H1 (cell line): ENCODE measurements at regions not wholly inside any gene's neighbourhood (a gene's known extent, or its start where the extent isn't known, plus 50 kb on each side); places are given as distances from the start of the nearest gene placed in this dataset.

Source experiments
- CTCF ChIA-PET: fragments of 300-600 bp; sonication (Branson Sonifier 250); formaldehyde crosslinking; loops from one replicate; lab custom pipeline; 2021; ENCODE audit not compliant: partially characterized antibody; lab: Charles Lee
- POLR2A ChIA-PET: fragments of 300-600 bp; sonication (Branson Sonifier 250); formaldehyde crosslinking; loops from one replicate; lab custom pipeline; 2021; ENCODE audit warnings: inconsistent platforms; ENCODE audit not compliant: partially characterized antibody; lab: Charles Lee
- DNase-seq, 2 experiments: peaks; one replicate each; pipeline versions ENCODE4 v3.0.0 to v3.0.0-alpha.2; 2010 to 2022; ENCODE audit warnings: low spot score in 2 of 2, low read depth in 1 of 2, mixed read lengths in 1 of 2
- FAIRE-seq: peaks from 2 replicates; lab custom pipeline; 2011; peaks lifted over from hg19 to GRCh38; lab: Jason Lieb, UNC
- H2AFZ ChIP-seq: 2 replicates; pipeline ENCODE4 v1.8.1; 2012; ENCODE audit warnings: low read length, inconsistent platforms
- H2AK5ac ChIP-seq: 2 replicates; pipeline ENCODE4 v1.6.1; 2013; ENCODE audit warnings: low read depth, low read length
- H2BK120ac ChIP-seq: replicated peaks from 2 replicates; pipeline ENCODE3; 2013; ENCODE audit warnings: low read depth, low read length, inconsistent platforms
- H2BK12ac ChIP-seq: 2 replicates; pipeline ENCODE4 v1.6.1; 2013; ENCODE audit warnings: low read depth, low read length
- H2BK15ac ChIP-seq: 2 replicates; pipeline ENCODE4 v1.6.1; 2013; ENCODE audit warnings: low read length
- H2BK20ac ChIP-seq: 2 replicates; pipeline ENCODE4 v1.6.1; 2013; ENCODE audit warnings: low read length
- H2BK5ac ChIP-seq: 2 replicates; pipeline ENCODE4 v1.6.1; 2013; ENCODE audit warnings: low read depth, low read length
- H3K14ac ChIP-seq: 2 replicates; pipeline ENCODE4 v1.6.1; 2013; ENCODE audit warnings: inconsistent platforms; ENCODE audit not compliant: insufficient read length
- H3K18ac ChIP-seq: 2 replicates; pipeline ENCODE4 v1.6.1; 2013; ENCODE audit warnings: low read length; ENCODE audit errors: extremely low read depth
- H3K23ac ChIP-seq: 2 replicates; pipeline ENCODE4 v1.6.1; 2013; ENCODE audit warnings: inconsistent platforms; ENCODE audit not compliant: insufficient read length
- H3K23me2 ChIP-seq: 2 replicates; pipeline ENCODE4 v1.6.1; 2013; ENCODE audit warnings: low read depth, low read length
- H3K27ac ChIP-seq: 2 replicates; pipeline ENCODE4 v1.6.1; 2011; ENCODE audit warnings: low read depth, low read length, inconsistent platforms
- H3K27me3 ChIP-seq, 4 experiments: replicated peaks in 1 of 4; 1 replicate in 1 of 4; 2 replicates in 3 of 4; pipeline versions ENCODE4 v1.6.1 to v1.8.1; 2011 to 2013; ENCODE audit warnings: low read length in 3 of 4, mild to moderate bottlenecking in 3 of 4, inconsistent platforms in 2 of 4, mixed read lengths in 2 of 4, moderate library complexity in 1 of 4; ENCODE audit not compliant: control insufficient read depth in 3 of 4, insufficient read depth in 3 of 4; ENCODE audit errors: extremely low read depth in 1 of 4
- H3K36me3 ChIP-seq, 4 experiments: 2 replicates each; pipeline versions ENCODE4 v1.6.1 to v1.8.1; 2011 to 2013; ENCODE audit warnings: mild to moderate bottlenecking in 4 of 4, low read length in 3 of 4, moderate library complexity in 2 of 4, control low read depth in 1 of 4, inconsistent platforms in 1 of 4; ENCODE audit not compliant: insufficient read depth in 4 of 4, control insufficient read depth in 2 of 4
- H3K4ac ChIP-seq: replicated peaks from 2 replicates; pipeline ENCODE3; 2013; ENCODE audit warnings: low read length, low read depth, mixed read lengths, inconsistent platforms; ENCODE audit not compliant: insufficient read length
- H3K4me1 ChIP-seq, 4 experiments: replicated peaks in 1 of 4; 1 replicate in 1 of 4; 2 replicates in 3 of 4; pipeline versions ENCODE4 v1.6.1 to v1.8.1; 2011 to 2013; ENCODE audit warnings: low read length in 3 of 4, inconsistent platforms in 2 of 4, mixed read lengths in 1 of 4; ENCODE audit not compliant: insufficient read depth in 4 of 4, control insufficient read depth in 3 of 4
- H3K4me2 ChIP-seq, 2 experiments: 2 replicates each; pipeline versions ENCODE4 v1.6.1 to v1.8.1; 2011 to 2013; ENCODE audit warnings: low read depth in 2 of 2, low read length in 2 of 2, control low read depth in 1 of 2, inconsistent platforms in 1 of 2, mild to moderate bottlenecking in 1 of 2; ENCODE audit not compliant: insufficient read depth in 1 of 2
- H3K4me3 ChIP-seq, 4 experiments: fragments of 200-600, 300-600 bp in 1 of 4; sonication (generic), shearing (Covaris generic), sonication (Bioruptor Twin) in 1 of 4; 2 replicates each; pipeline versions ENCODE4 v1.5.1 to v1.8.1; 2011 to 2016; ENCODE audit warnings: low read length in 4 of 4, low read depth in 3 of 4, control low read depth in 2 of 4, inconsistent platforms in 2 of 4, mild to moderate bottlenecking in 2 of 4, mixed read lengths in 1 of 4, moderate library complexity in 1 of 4; ENCODE audit not compliant: insufficient read depth in 2 of 4; ENCODE audit errors: extremely low read depth in 1 of 4
- H3K56ac ChIP-seq: replicated peaks from 2 replicates; pipeline ENCODE3; 2013; ENCODE audit warnings: low read depth, mild to moderate bottlenecking, mixed read lengths, low read length, inconsistent platforms; ENCODE audit not compliant: insufficient read length
- H3K79me1 ChIP-seq: 2 replicates; pipeline ENCODE4 v1.6.1; 2013; ENCODE audit warnings: low read depth, low read length, control low read depth
- H3K79me2 ChIP-seq, 2 experiments: 2 replicates each; pipeline versions ENCODE4 v1.6.1 to v1.8.1; 2012 to 2013; ENCODE audit warnings: low read length in 2 of 2, mild to moderate bottlenecking in 2 of 2, inconsistent platforms in 1 of 2; ENCODE audit not compliant: insufficient read depth in 2 of 2, control insufficient read depth in 1 of 2
- H3K9ac ChIP-seq, 4 experiments: replicated peaks in 1 of 4; 1 replicate in 1 of 4; 2 replicates in 3 of 4; pipeline versions ENCODE4 v1.6.1 to v1.8.1; 2011 to 2013; ENCODE audit warnings: low read depth in 3 of 4, low read length in 3 of 4, control low read depth in 2 of 4, mild to moderate bottlenecking in 2 of 4, moderate library complexity in 2 of 4, inconsistent platforms in 1 of 4; ENCODE audit errors: extremely low read depth in 1 of 4
- H3K9me3 ChIP-seq, 2 experiments: 2 replicates each; pipeline versions ENCODE4 v1.6.1 to v1.8.1; 2012 to 2013; ENCODE audit warnings: mild to moderate bottlenecking in 2 of 2, moderate library complexity in 2 of 2, control low read depth in 1 of 2, inconsistent platforms in 1 of 2, low read depth in 1 of 2, low read length in 1 of 2, mixed read lengths in 1 of 2; ENCODE audit not compliant: insufficient read depth in 2 of 2
- H4K20me1 ChIP-seq, 2 experiments: replicated peaks in 1 of 2; 2 replicates each; pipeline versions ENCODE3 to v1.8.1; 2011 to 2013; ENCODE audit warnings: inconsistent platforms in 2 of 2, low read length in 2 of 2, mild to moderate bottlenecking in 1 of 2; ENCODE audit not compliant: insufficient read depth in 2 of 2, control insufficient read depth in 1 of 2
- H4K5ac ChIP-seq: 2 replicates; pipeline ENCODE4 v1.6.1; 2013; ENCODE audit warnings: low read length, low read depth, mixed read lengths, inconsistent platforms; ENCODE audit not compliant: insufficient read length
- H4K8ac ChIP-seq: 2 replicates; pipeline ENCODE4 v1.8.0; 2013; ENCODE audit warnings: mild to moderate bottlenecking, moderate library complexity, low read length, inconsistent platforms; ENCODE audit not compliant: insufficient read depth; ENCODE audit errors: extremely low read depth
- H4K91ac ChIP-seq: replicated peaks from 2 replicates; pipeline ENCODE3; 2013; ENCODE audit warnings: low read length, mixed read lengths, inconsistent platforms; ENCODE audit not compliant: insufficient read length
- ATF3 ChIP-seq: IDR thresholded peaks from 2 replicates; pipeline ENCODE4 v1.6.1; 2011; ENCODE audit warnings: low read depth, mild to moderate bottlenecking, low read length; ENCODE audit not compliant: insufficient read depth
- EP300 ChIP-seq, 2 experiments: IDR thresholded peaks; 1 replicate in 1 of 2; 2 replicates in 1 of 2; pipeline ENCODE4 v1.6.1; 2011 to 2012; ENCODE audit warnings: low read depth in 2 of 2, low read length in 2 of 2, mild to moderate bottlenecking in 2 of 2, borderline replicate concordance in 1 of 2, inconsistent platforms in 1 of 2, moderate library complexity in 1 of 2
- EZH2 ChIP-seq: fragments of 200-600 bp; sonication (generic); IDR thresholded peaks from 2 replicates; pipeline ENCODE4 v1.7.1; 2012; ENCODE audit warnings: low read depth, mild to moderate bottlenecking, moderate library complexity, low read length, inconsistent platforms; ENCODE audit not compliant: severe bottlenecking
- JUND ChIP-seq: IDR thresholded peaks from 2 replicates; pipeline ENCODE4 v1.6.1; 2011; ENCODE audit warnings: mild to moderate bottlenecking, improper control_type of control experiment, low read length
- NANOG ChIP-seq: IDR thresholded peaks from 2 replicates; pipeline ENCODE4 v1.6.1; 2011; ENCODE audit warnings: low read length, low read depth, mild to moderate bottlenecking, inconsistent platforms; ENCODE audit not compliant: insufficient read depth, poor library complexity, severe bottlenecking
- POLR2A ChIP-seq, 2 experiments: IDR thresholded peaks; 1 replicate in 1 of 2; 2 replicates in 1 of 2; pipeline ENCODE4 v1.6.1; 2011; ENCODE audit warnings: low read depth in 2 of 2, low read length in 2 of 2, mild to moderate bottlenecking in 2 of 2; ENCODE audit errors: control extremely low read depth in 1 of 2
- RFX5 ChIP-seq: IDR thresholded peaks from 2 replicates; pipeline ENCODE4 v1.6.1; 2011; ENCODE audit warnings: low read depth, low read length, improper control_type of control experiment, borderline replicate concordance
- SP2 ChIP-seq: IDR thresholded peaks from 2 replicates; pipeline ENCODE4 v1.6.1; 2012; ENCODE audit warnings: mild to moderate bottlenecking, low read length, inconsistent platforms
- SRF ChIP-seq: IDR thresholded peaks from 2 replicates; pipeline ENCODE4 v1.6.1; 2011; ENCODE audit warnings: mild to moderate bottlenecking, low read depth, low read length, moderate library complexity
- TEAD4 ChIP-seq: IDR thresholded peaks from 2 replicates; pipeline ENCODE4 v1.6.1; 2012; ENCODE audit warnings: low read depth, low read length, inconsistent platforms, mixed read lengths
- USF2 ChIP-seq: IDR thresholded peaks from 2 replicates; pipeline ENCODE4 v1.6.1; 2011; ENCODE audit warnings: low read length, improper control_type of control experiment
- YY1 ChIP-seq: IDR thresholded peaks from 2 replicates; pipeline ENCODE4 v1.6.1; 2011; ENCODE audit warnings: low read depth, mild to moderate bottlenecking, low read length
- WGBS, 2 experiments: shearing (Covaris generic) in 1 of 2; methylation state at CpG; one replicate each; pipeline versions ENCODE4 v1.1.6 to v1.1.7; 2013 to 2015; ENCODE audit warnings: low lambda C conversion rate in 2 of 2, mixed read lengths in 2 of 2, inconsistent platforms in 1 of 2, low coverage in 1 of 2, missing lambda C conversion rate in 1 of 2; ENCODE audit not compliant: insufficient replicate concordance in 2 of 2, insufficient coverage in 1 of 2, insufficient read length in 1 of 2; ENCODE audit errors: extremely low coverage in 1 of 2, missing lambda C conversion rate in 1 of 2; 5-methylcytosine and 5-hydroxymethylcytosine counted together

DNA sequence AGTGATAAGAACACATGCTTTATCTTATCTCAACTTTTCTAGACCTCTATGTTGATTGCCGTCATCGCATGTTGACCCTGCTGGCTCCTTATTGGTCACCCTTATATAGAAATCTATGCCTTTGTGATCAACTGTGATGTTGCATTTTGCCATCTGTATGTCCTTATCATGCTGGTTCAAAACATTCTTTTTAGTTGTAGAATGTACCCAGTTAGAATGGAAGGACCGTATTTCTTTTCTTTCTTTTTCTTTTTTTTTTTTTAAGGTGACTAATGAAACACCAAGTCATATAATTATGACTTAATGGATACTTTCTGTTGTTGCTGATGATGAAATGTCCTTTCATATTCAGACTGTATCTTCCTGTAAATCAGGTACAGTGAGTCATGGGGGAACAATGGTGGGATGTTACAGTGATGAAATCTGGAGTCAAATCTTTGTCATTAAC, 145.9 kb upstream of the CITED2 start:
- Histone ChIP-seq H3K36me3 (no peaks in the 10 kb centered on the region), H2BK120ac (no peak overlapping the region), H2BK15ac (no peak overlapping the region), H3K27me3 (no peaks in the 10 kb centered on the region), H2AFZ (no peak overlapping the region), H3K4ac (no peak overlapping the region), H3K23ac (no peak overlapping the region), H3K18ac (no peak overlapping the region), H3K14ac (no peak overlapping the region), H3K9me3 (no peaks in the 10 kb centered on the region), H2BK5ac (no peak overlapping the region), H2AK5ac (no peak overlapping the region), H3K9ac (no peak overlapping the region), H3K4me3 (no peak overlapping the region), H3K79me1 (no peaks in the 10 kb centered on the region), H4K5ac (no peak overlapping the region), H2BK20ac (no peak overlapping the region), H3K4me2 (no peak overlapping the region), H3K79me2 (no peaks in the 10 kb centered on the region), H4K91ac (no peak overlapping the region), H3K56ac (no peak overlapping the region), H3K27ac (no peak overlapping the region), H3K23me2 (no peaks in the 10 kb centered on the region), H4K20me1 (no peaks in the 10 kb centered on the region), H4K8ac (no peak overlapping the region), H3K4me1 (no peaks in the 10 kb centered on the region), H2BK12ac (no peak overlapping the region)
- ChIA-PET CTCF (no interaction called here), POLR2A (no interaction called here)
- 96% methylated on average over 3 of the region's 3 CpGs; no CpG with 5 or more reads in 1 of the 2 experiments for WGBS, 2 experiments
- no peak for DNase-seq
- no peak for FAIRE-seq
- TF ChIP-seq SRF: no peak
- no peak for TF ChIP-seq ATF3
- no peak for TF ChIP-seq NANOG
- TF ChIP-seq TEAD4: no peak
- no peak for TF ChIP-seq RFX5
- TF ChIP-seq EZH2: no peak
- TF ChIP-seq YY1: no peak
- TF ChIP-seq EP300 (IDR thresholded peaks at IDR 0.05; ENCODE audit: borderline replicate concordance in 1 of 2, low read depth in 2 of 2, low read length in 2 of 2): no peak
- TF ChIP-seq SP2: no peak
- TF ChIP-seq POLR2A (IDR thresholded peaks at IDR 0.05; ENCODE audit: control extremely low read depth in 1 of 2, low read depth in 2 of 2, low read length in 2 of 2): no peak
- TF ChIP-seq JUND: no peak
- no peak for TF ChIP-seq USF2
